ENCODE measurements at regions not wholly inside any gene's neighbourhood (a gene's known extent, or its start where the extent isn't known, plus 50 kb on each side); places are given as distances from the start of the nearest gene placed in this dataset.

GRCh38 chr14:58801086-58801485, 163.3 kb downstream of the DACT1 start (continued):
- TF ChIP-seq, protein P1, sequence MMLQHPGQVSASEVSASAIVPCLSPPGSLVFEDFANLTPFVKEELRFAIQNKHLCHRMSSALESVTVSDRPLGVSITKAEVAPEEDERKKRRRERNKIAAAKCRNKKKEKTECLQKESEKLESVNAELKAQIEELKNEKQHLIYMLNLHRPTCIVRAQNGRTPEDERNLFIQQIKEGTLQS (IDR thresholded peaks at IDR 0.05; ENCODE audit: borderline replicate concordance, extremely low read depth, low read depth, low read length) = no peak
- TF ChIP-seq STAT1 (conservative IDR thresholded peaks at IDR 0.05) (no peak), CBX3 (IDR thresholded peaks at IDR 0.05; ENCODE audit: borderline replicate concordance, low read depth) (no peak), NBN (IDR thresholded peaks at IDR 0.05) (no peak), KDM1A (IDR thresholded peaks at IDR 0.05; ENCODE audit: borderline replicate concordance) (no peak), EED (IDR thresholded peaks at IDR 0.05; ENCODE audit: low read depth) (no peak), BCL3 (IDR thresholded peaks at IDR 0.05; ENCODE audit: borderline replicate concordance, insufficient read depth, low read depth, low read length, poor library complexity, severe bottlenecking) (no peak)

GRCh38 chr14:58805057-58805456, 167.3 kb downstream of the DACT1 start:
- Histone ChIP-seq H3K79me2 (ENCODE audit: control insufficient read depth, insufficient read depth, low read length) (no peaks in the 10 kb centered on the region), H3K27me3 (replicated peaks in 1 of 2; ENCODE audit: control insufficient read depth in 2 of 2, insufficient read depth in 2 of 2, low read length in 1 of 2) (no peaks in the 10 kb centered on the region), H3K27ac (ENCODE audit: control insufficient read depth, insufficient read depth) (no peak overlapping the region), H3K4me3 (no peak overlapping the region), H2AFZ (ENCODE audit: control insufficient read depth, low read depth, low read length) (no peak overlapping the region), H3K9me3 (replicated peaks; ENCODE audit: control insufficient read depth, insufficient read depth, low read length) (no peaks in the 10 kb centered on the region; the same call in 2 of the 3 replicates), H3K36me3 (ENCODE audit: control insufficient read depth in 2 of 2, insufficient read depth in 2 of 2, low read length in 1 of 2) (no peaks in the 10 kb centered on the region), H4K20me1 (ENCODE audit: control insufficient read depth, insufficient read depth) (no peaks in the 10 kb centered on the region), H3K4me1 (ENCODE audit: control insufficient read depth, insufficient read depth, low read length) (no peaks in the 10 kb centered on the region), H3K4me2 (ENCODE audit: control insufficient read depth, insufficient read depth) (no peak overlapping the region), H3K9ac (ENCODE audit: control insufficient read depth, insufficient read depth, low read length) (no peak overlapping the region)
- RAD21 ChIA-PET (ENCODE audit: unreplicated experiment) = no interaction called here
- TF ChIP-seq BMI1 (IDR thresholded peaks at IDR 0.05; ENCODE audit: borderline replicate concordance) = no peak
- TF ChIP-seq HDAC6 (IDR thresholded peaks at IDR 0.05; ENCODE audit: unreplicated experiment) = no peak
- TF ChIP-seq CHD4 (IDR thresholded peaks at IDR 0.05) = no peak
- no peak for TF ChIP-seq BRCA1 (IDR thresholded peaks at IDR 0.05; ENCODE audit: low read depth, low read length)
- TF ChIP-seq BACH1 (IDR thresholded peaks at IDR 0.05; ENCODE audit: borderline replicate concordance) = no peak
- SMC1A ChIA-PET (ENCODE audit: uncharacterized antibody, unreplicated experiment) = interaction anchor here (0.9 to 13.9 kb wide), 4 partner anchors 8 to 166 kb away, joined by 3 to 161 read pairs (median 4); no protein-coding TSS in a partner anchor
- POLR2A ChIA-PET = interaction anchor here (1.3 kb wide), 1 partner anchor 65 kb away, joined by 3 read pairs; no protein-coding TSS in a partner anchor
- DNase-seq (ENCODE audit: low read depth, low spot score) (no peak), FAIRE-seq (no peak), ATAC-seq (no peak)
- CTCF ChIA-PET = interaction anchor here (0.6 to 1.2 kb wide), 3 partner anchors 11 to 1278 kb away, joined by 3 read pairs; no protein-coding TSS in a partner anchor
- intact Hi-C loops (cut with micrococcal nuclease; ENCODE audit: unreplicated experiment) (no loop called here), in situ Hi-C loops (cut with MboI) (no loop called here)
- BruUV-seq (replicated peaks) = no TSS peak
- 52% methylated on average over 4 of the region's 4 CpGs for WGBS (ENCODE audit: insufficient coverage, insufficient replicate concordance, low lambda C conversion rate, missing lambda C conversion rate)

All from GM12878 (cell line).